GM11168 (cell line): ENCODE measurements at regions not wholly inside any gene's neighbourhood (a gene's known extent, or its start where the extent isn't known, plus 50 kb on each side); places are given as distances from the start of the nearest gene placed in this dataset.

Source experiments
- in situ Hi-C: fragments of 300-500 bp; cut with MboI; formaldehyde crosslinking; loops from one replicate; pipeline ENCODE4 v1.12.0; 2022; ENCODE audit warnings: low sequenced_read_pairs; ENCODE audit not compliant: unreplicated experiment

DNA sequence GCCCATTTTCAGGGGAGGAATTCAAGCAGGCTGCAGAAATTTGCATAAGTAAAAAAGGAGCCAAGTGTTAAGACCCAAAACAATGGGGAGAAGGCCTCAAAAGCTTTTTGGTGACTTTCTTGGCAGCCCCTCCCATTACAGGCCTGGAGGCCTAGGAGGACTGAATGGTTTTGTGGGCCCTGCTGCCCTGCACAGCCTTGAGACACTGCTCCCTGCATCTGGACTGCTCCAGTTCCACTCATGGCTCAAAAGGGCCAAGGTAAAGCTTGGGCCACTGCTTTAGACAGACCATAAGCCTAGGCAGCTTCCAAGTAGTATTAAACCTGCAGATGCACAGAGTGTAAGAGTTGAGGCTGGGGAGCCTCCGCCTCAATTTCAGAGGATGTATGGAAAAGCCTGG, 501.6 kb downstream of the MID1IP1 start:
- in situ Hi-C loops, result no loop called here

DNA sequence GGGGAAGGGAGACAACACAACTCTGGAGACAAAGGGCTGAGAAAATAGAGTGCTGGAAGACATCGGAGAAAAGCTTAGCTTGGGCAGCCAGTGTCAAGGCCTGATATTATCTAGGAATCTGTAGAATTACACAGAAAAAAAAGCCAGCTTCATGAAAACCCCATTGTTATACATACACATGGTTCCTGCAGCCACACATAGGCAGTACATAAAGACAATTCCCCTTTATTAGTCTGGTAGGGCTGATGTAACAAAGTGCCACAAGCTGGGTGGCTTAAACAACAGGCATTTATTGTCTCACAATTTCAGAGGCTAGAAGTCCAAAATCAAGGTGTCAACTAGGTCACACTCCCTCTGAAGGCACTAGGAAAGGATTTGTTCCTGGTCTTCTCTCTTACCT, 503.5 kb downstream of the MID1IP1 start:
- in situ Hi-C loops, result no loop called here

DNA sequence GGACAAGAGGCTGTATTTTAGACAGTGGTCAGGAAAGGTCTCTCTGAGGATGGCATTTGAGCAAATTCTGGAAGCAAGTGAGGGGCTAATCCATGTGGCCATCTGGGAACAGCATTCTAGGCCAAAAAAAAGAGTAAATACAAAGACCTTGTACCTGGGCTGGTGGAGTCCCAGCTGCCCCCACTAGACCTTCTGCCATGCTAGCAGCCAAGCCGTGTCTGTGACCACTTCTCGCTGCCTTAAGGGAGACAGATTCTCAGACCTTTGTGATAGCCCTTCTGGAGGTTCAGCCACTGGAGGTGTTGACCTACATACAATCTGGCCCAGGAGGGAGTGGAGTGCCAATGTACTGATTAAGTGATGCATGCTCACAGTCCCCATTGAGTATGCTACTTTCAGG, 506.2 kb downstream of the MID1IP1 start:
- in situ Hi-C loops, result no loop called here

DNA sequence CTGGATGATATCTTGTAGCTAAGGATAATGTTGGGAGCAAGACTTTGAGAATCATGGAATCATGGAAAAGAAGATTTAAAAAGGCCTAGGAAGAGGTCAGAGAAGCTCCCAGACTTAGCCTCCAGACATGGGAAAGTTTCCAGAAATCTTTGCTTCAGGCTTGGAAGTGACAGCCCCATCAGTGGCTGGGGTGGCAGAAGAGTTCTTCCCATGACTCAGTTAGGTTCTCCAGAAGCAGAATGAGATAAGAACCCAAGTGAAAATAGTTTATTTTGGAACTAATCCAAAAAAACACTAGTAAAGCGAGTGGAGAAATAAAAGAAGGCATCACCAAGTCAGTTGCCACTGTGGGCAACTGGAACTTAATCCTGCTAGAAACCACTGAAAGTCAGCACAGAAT, 506.9 kb downstream of the MID1IP1 start:
- in situ Hi-C loops, result no loop called here

DNA sequence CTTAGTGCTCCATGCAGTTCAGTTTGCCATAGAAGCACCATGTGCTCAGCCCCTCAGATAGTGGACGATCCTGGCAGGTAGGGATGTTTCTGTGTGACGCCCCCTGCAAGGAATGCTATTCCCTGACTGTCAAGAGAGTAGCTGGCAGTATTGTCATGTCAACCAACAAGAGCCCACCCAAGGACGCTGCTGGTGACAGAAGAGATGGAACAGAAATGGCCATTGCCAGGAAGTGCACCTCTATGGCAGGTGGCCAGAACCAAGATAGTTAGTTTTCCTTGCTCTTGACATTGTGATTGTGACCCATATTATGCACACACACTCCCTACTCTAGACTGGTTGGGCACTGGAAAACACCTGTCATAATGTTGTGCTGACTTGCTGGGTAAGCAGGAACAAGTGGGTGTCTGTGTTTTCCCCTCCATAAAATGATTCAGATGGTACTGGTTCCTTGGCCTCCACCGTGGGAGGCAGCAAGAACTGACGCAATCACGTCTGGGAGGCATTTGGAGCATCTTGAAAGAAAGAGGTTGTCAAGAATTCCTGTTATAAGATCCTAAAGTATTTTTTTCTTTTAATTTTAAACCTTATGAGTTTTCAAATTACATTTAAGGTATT, 507.9 kb downstream of the MID1IP1 start:
- in situ Hi-C loops, result no loop called here

DNA sequence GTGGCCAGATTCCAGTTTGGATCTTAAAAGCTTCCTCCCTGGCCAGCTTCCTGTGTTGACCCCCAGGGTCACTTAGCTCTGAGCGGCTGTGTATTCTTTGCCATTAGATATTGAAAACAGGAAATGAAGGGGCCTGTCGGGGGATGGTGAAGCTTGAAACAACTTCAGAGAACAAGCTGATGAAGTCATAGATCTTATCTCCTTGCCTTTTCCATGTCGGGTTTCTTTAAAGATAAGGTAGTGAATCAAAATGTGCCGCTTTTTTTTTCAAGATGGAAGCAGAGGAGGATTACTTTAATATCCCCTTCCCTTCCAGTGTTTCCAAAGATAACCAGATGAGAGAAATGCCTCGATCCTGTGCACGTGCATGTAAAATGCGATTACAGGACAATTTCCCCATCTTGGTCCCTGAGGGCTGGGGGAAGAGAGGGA, 508.5 kb downstream of the MID1IP1 start:
- in situ Hi-C loops, result no loop called here

DNA sequence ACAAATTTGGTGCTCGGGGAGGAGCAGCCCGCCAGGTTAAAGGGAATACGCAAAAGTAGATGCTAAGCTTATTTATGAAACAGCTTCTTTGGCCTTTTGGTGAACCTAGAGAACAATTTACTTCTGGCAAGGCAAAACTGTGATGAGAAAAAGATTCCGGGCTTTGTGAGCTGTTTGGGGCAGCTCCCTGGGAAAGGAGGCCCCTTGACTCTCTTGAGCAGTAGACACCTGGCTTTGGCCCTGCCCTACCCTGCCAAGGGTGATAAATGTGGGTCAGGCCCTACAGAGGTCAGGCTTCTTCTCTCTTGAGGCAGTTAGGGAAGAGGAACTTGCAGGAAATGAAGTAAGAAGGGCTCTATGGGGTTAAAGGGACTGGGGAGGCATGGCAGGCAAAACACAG, 509.6 kb downstream of the MID1IP1 start:
- in situ Hi-C loops, result no loop called here

DNA sequence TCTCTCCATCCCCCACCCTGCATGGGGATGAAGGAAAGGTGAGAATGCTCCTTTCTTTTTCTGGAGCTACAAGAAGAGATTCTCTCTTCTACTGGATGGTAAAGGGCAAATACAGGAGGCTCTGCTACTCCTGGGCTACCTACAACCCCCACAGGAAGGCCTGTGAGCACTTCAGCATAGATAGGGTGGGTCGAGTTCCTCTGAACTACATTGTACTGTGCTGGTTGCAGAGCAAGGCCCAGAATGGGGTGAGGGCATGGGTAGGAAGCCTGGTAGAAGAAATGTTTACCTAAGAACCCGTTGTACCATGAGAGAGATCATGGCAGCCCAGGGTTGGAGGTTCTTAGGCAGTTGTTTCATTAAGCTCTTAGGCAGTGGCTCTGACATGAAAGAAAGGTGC, 510.4 kb downstream of the MID1IP1 start:
- in situ Hi-C loops, result no loop called here

DNA sequence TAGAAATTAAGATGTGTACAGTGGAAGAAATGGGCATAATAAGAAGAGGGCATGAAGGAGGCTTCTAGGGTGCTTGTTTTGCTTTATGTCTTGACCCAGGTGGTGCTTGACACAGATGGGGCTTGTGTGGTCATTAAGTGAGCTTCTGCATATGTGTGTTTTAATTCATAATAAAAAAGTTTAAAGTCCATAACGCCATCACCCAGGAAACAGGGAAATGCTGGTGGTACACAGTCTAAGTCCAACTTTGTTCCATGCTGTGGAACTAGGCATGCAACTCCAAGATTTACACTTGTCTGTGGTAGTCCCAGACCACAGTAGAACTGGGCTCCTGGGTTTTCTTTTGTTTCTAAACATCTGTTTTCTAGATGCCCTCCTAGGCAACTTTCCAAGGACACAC, 511.9 kb downstream of the MID1IP1 start:
- in situ Hi-C loops, result no loop called here

DNA sequence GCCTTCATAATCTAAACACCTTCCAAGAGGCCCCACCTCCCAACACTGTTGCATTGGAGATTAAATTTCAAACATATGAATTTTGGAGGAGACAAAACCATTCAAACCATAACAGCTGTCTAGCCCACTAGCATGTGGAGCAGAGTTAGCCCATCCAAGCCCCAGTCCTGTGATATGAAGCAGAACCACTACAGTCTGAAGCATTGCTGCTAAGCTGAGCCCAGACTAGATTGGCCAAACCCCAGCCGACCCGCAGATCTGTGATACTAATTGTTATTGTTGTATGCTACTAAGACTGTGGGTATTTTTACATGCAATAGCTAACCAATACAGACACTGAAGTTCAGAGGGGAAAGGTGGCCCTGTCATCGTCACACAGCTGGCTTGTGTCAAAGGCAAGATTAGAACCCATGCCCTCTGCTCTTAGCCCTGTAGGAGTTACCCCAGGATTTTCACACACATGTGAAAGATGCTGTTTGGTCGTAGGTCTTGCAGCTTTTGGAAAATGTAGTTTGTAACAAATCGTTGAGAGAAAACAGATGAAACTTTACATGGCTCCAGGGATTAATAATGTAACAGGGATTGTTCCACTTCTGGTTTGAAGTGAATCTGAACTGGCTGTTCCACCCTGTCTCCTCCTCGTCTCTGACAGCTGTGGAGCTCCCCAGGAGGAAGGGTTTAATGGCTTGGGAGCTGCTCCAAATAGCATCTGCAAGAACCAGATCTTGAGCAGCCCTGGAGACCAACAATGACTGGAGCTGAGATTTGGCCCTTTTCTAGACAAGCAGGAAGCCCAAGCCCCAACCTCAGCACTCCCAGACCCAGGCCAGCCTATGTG, 517.5 kb downstream of the MID1IP1 start:
- in situ Hi-C loops, result no loop called here

DNA sequence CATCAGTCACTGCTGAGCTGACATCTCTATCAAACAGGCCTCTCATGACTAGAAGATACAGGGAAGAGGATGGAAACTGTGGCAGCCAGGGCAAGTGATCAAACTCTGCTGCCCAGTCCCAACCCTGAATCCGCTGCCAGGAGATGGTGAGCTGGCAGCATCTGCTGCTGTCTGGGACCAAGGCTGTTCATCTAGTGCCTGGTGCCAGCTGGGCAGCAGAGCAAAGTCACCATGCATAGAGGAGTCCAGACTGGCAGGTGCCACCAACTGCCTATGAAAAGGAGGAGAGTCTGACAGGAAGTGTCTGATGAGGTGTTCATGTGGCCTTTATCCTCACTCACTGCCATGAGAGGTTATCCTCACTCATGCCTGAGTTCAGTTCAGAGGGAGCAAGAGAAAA, 518.9 kb downstream of the MID1IP1 start:
- in situ Hi-C loops, result no loop called here

DNA sequence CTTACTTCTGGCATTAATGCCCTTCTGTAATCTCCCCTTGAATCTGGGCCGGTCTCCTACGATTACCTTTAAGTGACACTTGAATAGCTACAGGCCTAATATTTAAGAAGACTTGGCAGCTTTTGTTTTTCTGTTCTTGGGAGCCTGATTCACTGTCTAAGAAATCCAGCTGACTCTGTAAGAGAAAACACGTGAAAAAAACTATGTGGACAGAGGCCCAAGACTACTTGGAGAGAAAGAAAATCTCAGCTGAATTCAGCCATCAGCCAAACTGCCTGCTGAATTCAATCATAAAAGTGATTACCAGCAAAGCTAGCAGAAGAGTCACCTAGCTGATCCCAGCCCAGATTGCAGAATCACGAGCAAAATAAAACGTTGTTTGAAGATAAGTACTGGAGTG, 521.2 kb downstream of the MID1IP1 start:
- in situ Hi-C loops, result no loop called here

DNA sequence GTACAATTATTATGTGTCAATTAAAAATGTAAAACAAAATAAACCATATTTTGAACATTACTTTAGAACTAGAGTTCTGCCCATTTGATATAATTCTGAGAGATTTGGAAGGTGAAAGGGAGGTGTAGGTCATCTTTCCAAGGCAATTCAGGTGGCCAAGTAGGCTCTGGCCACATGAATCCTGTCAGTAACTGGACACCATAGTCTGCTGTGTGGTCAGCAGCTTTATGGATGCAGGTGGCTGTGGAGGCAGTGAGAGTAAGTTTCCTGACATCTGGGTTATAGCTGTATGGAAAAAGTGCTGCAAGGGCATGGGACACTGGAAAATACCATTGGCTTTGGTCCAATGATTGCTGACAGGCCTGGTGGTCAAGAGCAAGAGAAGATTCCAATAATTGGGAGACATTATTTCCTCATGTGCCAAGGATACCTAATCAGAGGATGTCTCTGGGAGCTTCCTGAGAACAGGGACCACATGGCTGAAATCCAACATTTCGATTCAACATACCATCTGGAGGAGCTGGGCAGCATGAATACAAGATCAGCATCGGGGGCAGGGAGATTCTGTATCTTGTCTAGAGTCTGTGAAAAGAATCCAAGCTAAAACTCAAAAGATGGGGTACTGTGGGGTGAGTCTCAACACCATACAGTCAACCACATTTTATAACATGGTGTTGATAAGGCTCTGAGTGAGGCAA, 523.1 kb downstream of the MID1IP1 start:
- in situ Hi-C loops, result no loop called here

DNA sequence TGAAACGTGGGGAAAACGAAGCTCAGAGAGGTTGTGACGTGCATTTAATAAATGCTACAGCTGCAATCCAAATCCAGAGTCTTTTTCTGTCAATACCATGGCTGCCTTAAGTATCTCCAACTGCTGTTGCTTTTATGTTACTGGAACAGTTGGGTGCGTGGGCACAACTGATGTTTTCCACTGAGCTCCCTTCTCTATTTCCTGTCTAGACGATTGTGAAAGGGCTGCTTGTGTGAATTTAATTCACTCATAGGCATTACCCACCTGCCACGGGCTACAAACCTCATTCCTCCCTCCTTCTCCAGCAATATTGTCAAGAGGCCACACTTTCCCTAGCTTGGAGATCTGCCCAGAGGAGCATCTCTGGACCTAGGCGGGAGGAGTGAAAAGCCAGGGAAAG, 526.0 kb downstream of the MID1IP1 start:
- in situ Hi-C loops, result no loop called here

DNA sequence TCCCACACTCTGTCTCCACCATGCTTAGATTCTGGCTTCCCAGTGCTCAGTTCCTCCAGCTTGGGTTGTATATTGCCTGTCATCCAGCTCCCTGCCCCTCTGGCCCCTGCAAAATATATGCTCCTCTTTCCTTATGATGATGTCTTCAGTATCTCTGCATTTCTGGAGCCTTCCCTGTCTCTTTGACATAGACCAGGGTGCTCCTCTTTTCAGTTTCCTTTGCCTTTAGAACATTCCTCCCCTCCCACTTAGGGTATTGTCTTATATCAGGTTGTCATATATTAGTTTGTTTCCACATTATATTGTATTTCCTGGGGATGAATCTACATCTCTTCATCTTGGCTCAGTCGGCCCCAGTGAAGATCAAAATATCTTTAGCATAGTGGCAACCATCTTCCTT, 526.4 kb downstream of the MID1IP1 start:
- in situ Hi-C loops, result no loop called here

DNA sequence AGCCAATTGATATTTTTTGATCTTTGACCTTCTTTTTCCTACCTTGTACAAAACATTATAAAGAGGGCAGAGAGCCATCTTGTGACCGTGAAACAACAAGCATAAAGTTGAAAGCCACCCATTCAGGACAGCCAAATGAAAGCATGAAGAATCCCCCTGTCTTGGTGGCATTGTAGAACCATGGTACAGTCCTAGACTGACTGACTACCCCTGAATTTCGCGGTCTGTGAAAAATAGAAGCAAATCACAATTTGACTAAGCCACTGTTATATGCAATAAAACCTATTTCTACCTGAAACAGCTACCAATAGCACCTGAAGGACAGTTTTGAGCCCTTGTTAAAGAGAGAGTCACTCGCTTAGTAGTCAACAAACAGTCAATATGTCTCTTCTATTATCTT, 527.4 kb downstream of the MID1IP1 start:
- in situ Hi-C loops, result no loop called here

DNA sequence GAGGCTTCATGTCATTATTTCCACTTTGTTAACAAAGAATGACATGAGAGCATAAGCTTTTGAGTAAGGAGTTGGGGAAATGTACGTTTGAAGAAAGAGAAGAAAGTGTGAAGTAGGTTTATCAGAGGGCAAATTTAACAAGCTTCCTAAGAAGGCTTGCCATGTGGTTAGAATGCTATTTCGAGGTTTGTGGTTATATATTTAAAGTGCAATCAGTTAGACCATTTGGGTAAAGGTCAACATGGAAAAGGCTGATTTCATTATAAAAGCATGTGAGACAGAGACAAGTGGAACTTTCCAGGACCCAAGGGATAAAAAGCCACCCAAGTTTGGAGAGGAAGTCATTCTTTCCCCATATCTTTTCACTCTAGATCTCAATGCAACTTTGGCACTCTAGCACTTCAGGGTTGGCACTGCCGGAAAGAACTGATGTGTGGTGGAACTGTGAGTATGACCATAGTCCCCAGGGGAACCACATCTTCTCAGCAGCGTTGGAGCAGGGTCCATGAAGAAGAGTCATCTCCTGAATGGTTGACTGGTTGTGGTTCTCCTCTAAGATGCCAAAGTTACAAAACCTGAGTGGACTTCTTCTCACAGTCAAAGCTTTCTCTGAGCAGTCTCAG, 529.9 kb downstream of the MID1IP1 start:
- in situ Hi-C loops, result no loop called here

DNA sequence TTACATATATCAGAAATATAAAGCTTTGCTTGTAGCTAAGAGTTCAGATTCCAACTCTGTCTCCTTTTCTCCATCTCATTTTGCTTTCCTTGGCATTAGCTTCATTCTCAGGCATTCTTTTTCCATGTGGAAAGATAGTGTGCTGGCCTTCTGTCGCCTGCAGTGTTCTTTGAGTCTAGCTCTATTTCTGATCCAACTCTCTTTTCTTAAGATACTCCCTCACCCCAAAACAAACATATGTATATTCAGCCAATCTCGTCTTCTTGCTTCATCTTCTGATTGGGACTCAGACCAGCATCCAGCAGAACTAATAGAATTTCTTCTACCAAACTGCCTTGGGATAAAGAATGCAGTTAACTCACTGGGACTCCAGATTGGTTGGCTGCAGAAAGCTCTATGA, 532.2 kb downstream of the MID1IP1 start:
- in situ Hi-C loops, result no loop called here

DNA sequence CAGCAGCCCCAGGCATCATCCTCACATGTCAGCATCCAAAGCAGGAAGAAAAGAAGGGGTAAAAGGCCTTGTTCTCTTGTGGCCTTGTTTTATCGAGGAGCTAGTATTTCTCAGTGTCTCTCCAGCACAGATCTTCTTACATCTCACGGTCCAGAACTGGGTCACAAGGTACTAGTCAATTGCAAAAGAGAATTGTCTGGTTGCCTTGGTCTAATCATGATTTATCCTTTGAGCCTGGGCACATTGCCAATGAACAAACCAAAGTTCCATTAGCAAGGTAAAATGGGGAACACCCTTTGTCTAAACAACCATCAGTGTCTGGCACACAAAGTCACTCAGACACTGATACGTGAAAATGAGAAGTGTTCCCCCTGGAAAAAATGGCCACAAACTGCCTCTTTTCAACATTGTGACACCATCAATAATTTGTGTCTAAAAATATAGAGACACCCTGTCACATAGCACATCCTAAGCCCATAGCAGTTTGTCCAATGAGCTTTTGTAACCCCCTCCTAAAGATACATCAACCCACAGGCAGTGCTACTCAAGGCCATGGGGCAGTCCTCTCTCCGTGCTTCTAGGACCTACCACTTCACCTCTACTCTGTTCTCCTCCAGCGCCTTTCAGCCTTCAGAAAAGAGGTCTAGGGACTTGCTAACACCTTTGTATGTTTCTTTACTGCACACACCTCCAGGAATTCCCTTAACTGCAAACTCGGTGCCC, 534.4 kb downstream of the MID1IP1 start:
- in situ Hi-C loops, result no loop called here

DNA sequence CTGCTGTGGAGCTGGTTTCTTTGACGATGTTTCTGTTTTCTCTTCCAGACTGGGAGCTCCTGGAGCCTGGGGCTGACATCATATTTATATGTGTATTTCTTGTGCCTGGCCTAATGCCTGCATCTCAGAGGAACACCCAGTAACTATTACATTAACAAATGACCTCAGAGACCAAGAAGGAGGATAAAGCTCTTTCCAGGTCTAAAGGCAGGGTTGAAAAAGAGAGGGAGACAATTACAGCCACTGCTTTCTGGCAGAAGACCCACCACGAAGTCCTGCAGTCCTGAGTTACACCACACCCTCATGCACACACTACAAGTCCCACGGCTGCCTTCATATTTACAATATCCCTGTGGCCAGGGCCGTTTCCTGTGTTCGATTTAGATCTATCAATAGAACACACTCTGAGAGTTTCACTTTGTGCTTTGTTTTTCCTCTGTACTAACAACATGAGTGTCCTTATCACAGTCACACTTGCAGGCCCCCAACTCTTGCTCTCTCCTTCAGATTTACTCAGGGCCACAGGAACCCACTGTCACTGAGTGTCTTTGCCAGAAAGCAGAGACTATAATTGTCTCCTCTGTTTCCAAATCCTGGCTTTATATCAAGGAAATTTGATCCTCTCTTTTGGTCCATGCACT, 535.5 kb downstream of the MID1IP1 start:
- in situ Hi-C loops, result no loop called here
